SK-N-SH (cell line): ENCODE measurements at regions not wholly inside any gene's neighbourhood (a gene's known extent, or its start where the extent isn't known, plus 50 kb on each side); places are given as distances from the start of the nearest gene placed in this dataset.

Experiments used
- EP300 ChIP-seq, 2 experiments: IDR thresholded peaks; 2 replicates each; pipeline versions ENCODE4 v1.4.0 to v1.6.1; 2012; ENCODE audit warnings: borderline replicate concordance in 1 of 2, low read depth in 1 of 2, low read length in 1 of 2
- EZH2phosphoT487 ChIP-seq: fragments of 200-600 bp; sonication (generic); IDR thresholded peaks from 2 replicates; pipeline ENCODE4 v1.6.1; 2017; ENCODE audit warnings: low read depth, mixed run types, mild to moderate bottlenecking, antibody characterized with exemption, moderate library complexity, borderline replicate concordance
- GABPA ChIP-seq: IDR thresholded peaks from 2 replicates; pipeline ENCODE4 v1.4.0; 2012; ENCODE audit warnings: low read depth, mild to moderate bottlenecking
- MXI1 ChIP-seq: IDR thresholded peaks from 2 replicates; pipeline ENCODE4 v1.6.1; 2012; ENCODE audit warnings: mild to moderate bottlenecking, low read depth, low read length, improper control_type of control experiment
- SIN3A ChIP-seq: IDR thresholded peaks from 2 replicates; pipeline ENCODE4 v1.6.1; 2012; ENCODE audit warnings: low read depth, mild to moderate bottlenecking, low read length, moderate library complexity, borderline replicate concordance
- TF ChIP-seq, protein P1 (sequence below): fragments of 150-350 bp; IDR thresholded peaks from 2 replicates; pipeline ENCODE4 v1.6.1; 2016; ENCODE audit warnings: mild to moderate bottlenecking, low read depth, low read length
- TF ChIP-seq, protein P2 (sequence below): fragments of 200-600 bp; sonication (generic); IDR thresholded peaks from 2 replicates; pipeline ENCODE4 v1.6.1; 2017; ENCODE audit warnings: antibody characterized with exemption, mild to moderate bottlenecking, moderate library complexity

DNA sequence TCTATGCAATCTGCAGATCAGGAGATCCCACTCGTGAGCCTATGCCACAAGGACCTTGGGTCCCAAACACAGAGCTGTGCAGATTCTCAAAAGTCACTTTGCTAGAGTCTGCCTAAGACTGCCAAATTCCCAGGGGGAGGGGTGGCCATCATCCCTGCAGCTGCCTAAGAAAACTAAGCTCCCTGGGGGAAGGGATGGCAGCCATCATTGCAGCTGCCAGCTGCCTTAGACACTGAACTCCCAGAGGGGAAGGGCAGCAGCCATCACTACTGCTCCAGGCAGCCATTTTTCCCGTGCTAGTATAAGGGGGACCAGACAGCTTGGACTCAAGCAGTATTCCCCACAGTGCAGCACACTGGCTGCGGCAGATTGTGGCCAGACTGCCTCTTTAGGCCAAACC lies 156.9 kb downstream of the NKX6-1 start:
- TF ChIP-seq EZH2phosphoT487: no peak
- TF ChIP-seq, protein P1, sequence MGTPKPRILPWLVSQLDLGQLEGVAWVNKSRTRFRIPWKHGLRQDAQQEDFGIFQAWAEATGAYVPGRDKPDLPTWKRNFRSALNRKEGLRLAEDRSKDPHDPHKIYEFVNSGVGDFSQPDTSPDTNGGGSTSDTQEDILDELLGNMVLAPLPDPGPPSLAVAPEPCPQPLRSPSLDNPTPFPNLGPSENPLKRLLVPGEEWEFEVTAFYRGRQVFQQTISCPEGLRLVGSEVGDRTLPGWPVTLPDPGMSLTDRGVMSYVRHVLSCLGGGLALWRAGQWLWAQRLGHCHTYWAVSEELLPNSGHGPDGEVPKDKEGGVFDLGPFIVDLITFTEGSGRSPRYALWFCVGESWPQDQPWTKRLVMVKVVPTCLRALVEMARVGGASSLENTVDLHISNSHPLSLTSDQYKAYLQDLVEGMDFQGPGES: no peak
- no peak for TF ChIP-seq MXI1
- TF ChIP-seq, protein P2, sequence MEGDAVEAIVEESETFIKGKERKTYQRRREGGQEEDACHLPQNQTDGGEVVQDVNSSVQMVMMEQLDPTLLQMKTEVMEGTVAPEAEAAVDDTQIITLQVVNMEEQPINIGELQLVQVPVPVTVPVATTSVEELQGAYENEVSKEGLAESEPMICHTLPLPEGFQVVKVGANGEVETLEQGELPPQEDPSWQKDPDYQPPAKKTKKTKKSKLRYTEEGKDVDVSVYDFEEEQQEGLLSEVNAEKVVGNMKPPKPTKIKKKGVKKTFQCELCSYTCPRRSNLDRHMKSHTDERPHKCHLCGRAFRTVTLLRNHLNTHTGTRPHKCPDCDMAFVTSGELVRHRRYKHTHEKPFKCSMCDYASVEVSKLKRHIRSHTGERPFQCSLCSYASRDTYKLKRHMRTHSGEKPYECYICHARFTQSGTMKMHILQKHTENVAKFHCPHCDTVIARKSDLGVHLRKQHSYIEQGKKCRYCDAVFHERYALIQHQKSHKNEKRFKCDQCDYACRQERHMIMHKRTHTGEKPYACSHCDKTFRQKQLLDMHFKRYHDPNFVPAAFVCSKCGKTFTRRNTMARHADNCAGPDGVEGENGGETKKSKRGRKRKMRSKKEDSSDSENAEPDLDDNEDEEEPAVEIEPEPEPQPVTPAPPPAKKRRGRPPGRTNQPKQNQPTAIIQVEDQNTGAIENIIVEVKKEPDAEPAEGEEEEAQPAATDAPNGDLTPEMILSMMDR: no peak
- no peak for TF ChIP-seq EP300 (IDR thresholded peaks at IDR 0.05; ENCODE audit: borderline replicate concordance in 1 of 2, low read depth in 1 of 2, low read length in 1 of 2)
- TF ChIP-seq SIN3A: no peak
- TF ChIP-seq GABPA: no peak
